G401.6 (cell line): ENCODE measurements at regions not wholly inside any gene's neighbourhood (a gene's known extent, or its start where the extent isn't known, plus 50 kb on each side); places are given as distances from the start of the nearest gene placed in this dataset.
"Not testable (repeated sequence)": the region's sequence is repeated elsewhere in the genome, so short reads cannot be mapped to it uniquely, and the experiment has no call there.

Experiments used
- FAIRE-seq: peaks from 2 replicates; lab custom pipeline; 2012; peaks lifted over from hg19 to GRCh38; lab: Jason Lieb, UNC

- FAIRE-seq, result no peak
Measured at GRCh38 chr16:51237861-51238378, 86.8 kb upstream of the SALL1 start.

- no peak for FAIRE-seq
Measured at GRCh38 chr16:51237207-51237606, 86.1 kb upstream of the SALL1 start.

GRCh38 chr16:51236583-51236982, 85.5 kb upstream of the SALL1 start:
- no peak for FAIRE-seq

GRCh38 chr16:51231702-51232101, 80.6 kb upstream of the SALL1 start:
- no peak for FAIRE-seq

- not testable (repeated sequence) for FAIRE-seq
Measured at GRCh38 chr16:51230035-51230434, 79.0 kb upstream of the SALL1 start.

- no peak for FAIRE-seq
Measured at GRCh38 chr16:51228097-51228659, 77.1 kb upstream of the SALL1 start.

GRCh38 chr16:51225878-51226277, 74.8 kb upstream of the SALL1 start:
- no peak for FAIRE-seq

- no peak for FAIRE-seq
Measured at GRCh38 chr16:51224317-51224716, 73.2 kb upstream of the SALL1 start.

- FAIRE-seq, result no peak
Measured at GRCh38 chr16:51222016-51222415, 70.9 kb upstream of the SALL1 start.

GRCh38 chr16:51211148-51211547, 60.1 kb upstream of the SALL1 start:
- FAIRE-seq, result no peak

GRCh38 chr16:51210087-51210486, 59.0 kb upstream of the SALL1 start:
- FAIRE-seq, result no peak

GRCh38 chr16:51201604-51202003, 50.5 kb upstream of the SALL1 start:
- no peak for FAIRE-seq
